Breast epithelium (tissue), 4 donors: ENCODE measurements at regions not wholly inside any gene's neighbourhood (a gene's known extent, or its start where the extent isn't known, plus 50 kb on each side); places are given as distances from the start of the nearest gene placed in this dataset.
"Not testable (repeated sequence)": the region's sequence is repeated elsewhere in the genome, so short reads cannot be mapped to it uniquely, and the experiment has no call there.

ENCODE experiments used
- DNase-seq, 2 donors: peaks; one replicate each; pipeline ENCODE4 v3.0.0-alpha.2; 2019; ENCODE audit warnings: low spot score in 2 of 2
- H3K27ac ChIP-seq, 2 donors: fragments of 200-600 bp; sonication (generic) in 1 of 2; one replicate each; pipeline ENCODE4 v1.5.1; 2016 to 2019; ENCODE audit warnings: mild to moderate bottlenecking in 1 of 2
- H3K27me3 ChIP-seq, 2 donors: fragments of 200-600 bp; sonication (generic) in 1 of 2; one replicate each; pipeline versions ENCODE4 v1.5.1 to v1.6.0; 2017 to 2019; ENCODE audit warnings: control low read depth in 1 of 2, mild to moderate bottlenecking in 1 of 2
- H3K36me3 ChIP-seq: fragments of 200-600 bp; one replicate; pipeline ENCODE4 v1.5.1; 2019
- H3K4me1 ChIP-seq, 2 donors: fragments of 200-600 bp; sonication (generic); one replicate each; pipeline ENCODE4 v1.5.1; 2016 to 2019; ENCODE audit warnings: control low read depth in 1 of 2
- H3K4me3 ChIP-seq, 3 donors: fragments of 200-600 bp; sonication (generic); 1 replicate in 2 of 3; 2 replicates in 1 of 3; pipeline ENCODE4 v1.5.1; 2016 to 2019; ENCODE audit warnings: mild to moderate bottlenecking in 3 of 3, moderate library complexity in 2 of 3
- H3K9me3 ChIP-seq, 2 donors: fragments of 200-600 bp; sonication (generic) in 1 of 2; one replicate each; pipeline ENCODE4 v1.5.1; 2016 to 2019; ENCODE audit warnings: control low read depth in 1 of 2
- CTCF ChIP-seq, 3 donors: fragments of 450-650 bp; IDR thresholded peaks; one replicate each; pipeline ENCODE4 v1.5.1; 2016 to 2017; ENCODE audit warnings: antibody characterized with exemption in 3 of 3, mild to moderate bottlenecking in 3 of 3, moderate library complexity in 3 of 3
- POLR2A ChIP-seq: fragments of 450-650 bp; IDR thresholded peaks from one replicate; pipeline ENCODE4 v1.6.1; 2016; ENCODE audit warnings: antibody characterized with exemption, mild to moderate bottlenecking, moderate library complexity
- POLR2AphosphoS5 ChIP-seq, 3 donors: sonication (generic); formaldehyde crosslinking; IDR thresholded peaks; one replicate each; pipeline ENCODE4 v1.6.1; 2017; ENCODE audit warnings: antibody characterized with exemption in 3 of 3
- intact Hi-C: fragments of 100-400 bp; cut with DNase I; formaldehyde crosslinking; loops from one replicate; pipeline ENCODE4 v1.15.1; 2023; ENCODE audit warnings: low total_unique reads

GRCh38 chr15:53827355-53827754 is 67.9 kb upstream of the WDR72 start:
- Histone ChIP-seq H3K4me3 (no peak overlapping the region), H3K9me3 (peaks cover 0 to 17% of the 10 kb centered on the region in 2 donors), H3K36me3 (no peaks in the 10 kb centered on the region), H3K27me3 (no peaks in the 10 kb centered on the region), H3K27ac (no peak overlapping the region), H3K4me1 (no peaks in the 10 kb centered on the region)
- intact Hi-C loops = loop anchor here (10.0 kb wide), 1 partner anchor 483 kb away; no protein-coding TSS in a partner anchor
- no peak for TF ChIP-seq POLR2AphosphoS5 (IDR thresholded peaks at IDR 0.05)
- no peak for TF ChIP-seq CTCF (IDR thresholded peaks at IDR 0.05)
- TF ChIP-seq POLR2A = no peak
- no peak for DNase-seq

- DNase-seq = no peak
- H3K4me3 ChIP-seq = no peak overlapping the region
- H3K36me3 ChIP-seq = no peaks in the 10 kb centered on the region
- H3K27ac ChIP-seq = no peak overlapping the region
- H3K9me3 ChIP-seq = no peaks in the 10 kb centered on the region
- no peaks in the 10 kb centered on the region for H3K4me1 ChIP-seq
- no peaks in the 10 kb centered on the region for H3K27me3 ChIP-seq
- TF ChIP-seq POLR2A = no peak
- no peak for TF ChIP-seq CTCF (IDR thresholded peaks at IDR 0.05)
- TF ChIP-seq POLR2AphosphoS5 (IDR thresholded peaks at IDR 0.05) = no peak
- intact Hi-C loops = no loop called here
Observed at GRCh38 chr15:53811530-53811929, 52.1 kb upstream of the WDR72 start.

- intact Hi-C loops = not testable (repeated sequence)
Observed at GRCh38 chr15:53810306-53810705, 50.8 kb upstream of the WDR72 start.

More at GRCh38 chr15:53810306-53810705, 50.8 kb upstream of the WDR72 start:
- not testable (repeated sequence) for H3K9me3 ChIP-seq, H3K27me3 ChIP-seq, H3K4me1 ChIP-seq, H3K27ac ChIP-seq, H3K4me3 ChIP-seq, DNase-seq, H3K36me3 ChIP-seq
